ENCODE measurements at regions not wholly inside any gene's neighbourhood (a gene's known extent, or its start where the extent isn't known, plus 50 kb on each side); places are given as distances from the start of the nearest gene placed in this dataset.

- H3K36me3 Mint-ChIP-seq: no peaks in the 10 kb centered on the region
- no peak overlapping the region for H3K27ac Mint-ChIP-seq
- peaks cover 5% of the 10 kb centered on the region for H3K4me1 Mint-ChIP-seq (ENCODE audit: unreplicated experiment)
- no peak for TF ChIP-seq CTCF (conservative IDR thresholded peaks at IDR 0.05)
- no peaks in the 10 kb centered on the region for H3K27me3 Mint-ChIP-seq
- DNase-seq (ENCODE audit: extremely low spot score, unreplicated experiment): no peak
- H3K9me3 Mint-ChIP-seq: no peaks in the 10 kb centered on the region
- no peak overlapping the region for H3K4me3 Mint-ChIP-seq
Observed at GRCh38 chr14:38125481-38126037, 82.1 kb upstream of the SSTR1 start.

GRCh38 chr14:38127356-38127755 is 80.3 kb upstream of the SSTR1 start:
- H3K4me1 Mint-ChIP-seq (ENCODE audit: unreplicated experiment): no peaks in the 10 kb centered on the region
- no peaks in the 10 kb centered on the region for H3K27me3 Mint-ChIP-seq
- TF ChIP-seq CTCF (conservative IDR thresholded peaks at IDR 0.05): no peak
- no peaks in the 10 kb centered on the region for H3K36me3 Mint-ChIP-seq
- no peak overlapping the region for H3K27ac Mint-ChIP-seq
- no peak for DNase-seq (ENCODE audit: extremely low spot score, unreplicated experiment)
- no peaks in the 10 kb centered on the region for H3K9me3 Mint-ChIP-seq
- H3K4me3 Mint-ChIP-seq: no peak overlapping the region

- no peaks in the 10 kb centered on the region for H3K27me3 Mint-ChIP-seq
- TF ChIP-seq CTCF (conservative IDR thresholded peaks at IDR 0.05): no peak
- H3K9me3 Mint-ChIP-seq: no peaks in the 10 kb centered on the region
Observed at GRCh38 chr14:38127784-38128183, 79.9 kb upstream of the SSTR1 start.

GRCh38 chr14:38128640-38129039 is 79.1 kb upstream of the SSTR1 start:
- no peaks in the 10 kb centered on the region for H3K9me3 Mint-ChIP-seq
- no peaks in the 10 kb centered on the region for H3K27me3 Mint-ChIP-seq
- no peak for DNase-seq (ENCODE audit: extremely low spot score, unreplicated experiment)
- H3K4me1 Mint-ChIP-seq (ENCODE audit: unreplicated experiment): no peaks in the 10 kb centered on the region
- no peak overlapping the region for H3K27ac Mint-ChIP-seq
- TF ChIP-seq CTCF (conservative IDR thresholded peaks at IDR 0.05): no peak
- no peaks in the 10 kb centered on the region for H3K36me3 Mint-ChIP-seq
- no peak overlapping the region for H3K4me3 Mint-ChIP-seq

More at GRCh38 chr14:38127784-38128183, 79.9 kb upstream of the SSTR1 start:
- no peaks in the 10 kb centered on the region for H3K36me3 Mint-ChIP-seq
- DNase-seq (ENCODE audit: extremely low spot score, unreplicated experiment): no peak
- no peaks in the 10 kb centered on the region for H3K4me1 Mint-ChIP-seq (ENCODE audit: unreplicated experiment)
- no peak overlapping the region for H3K27ac Mint-ChIP-seq
- H3K4me3 Mint-ChIP-seq: no peak overlapping the region

- no peak for DNase-seq (ENCODE audit: extremely low spot score, unreplicated experiment)
- H3K36me3 Mint-ChIP-seq: no peaks in the 10 kb centered on the region
- H3K4me3 Mint-ChIP-seq: no peak overlapping the region
- H3K4me1 Mint-ChIP-seq (ENCODE audit: unreplicated experiment): no peaks in the 10 kb centered on the region
- H3K27me3 Mint-ChIP-seq: no peaks in the 10 kb centered on the region
- H3K27ac Mint-ChIP-seq: no peak overlapping the region
- no peaks in the 10 kb centered on the region for H3K9me3 Mint-ChIP-seq
- TF ChIP-seq CTCF (conservative IDR thresholded peaks at IDR 0.05): no peak
Observed at GRCh38 chr14:38129192-38129591, 78.5 kb upstream of the SSTR1 start.

- no peak overlapping the region for H3K27ac Mint-ChIP-seq
- no peaks in the 10 kb centered on the region for H3K9me3 Mint-ChIP-seq
- no peaks in the 10 kb centered on the region for H3K36me3 Mint-ChIP-seq
- no peaks in the 10 kb centered on the region for H3K27me3 Mint-ChIP-seq
- TF ChIP-seq CTCF (conservative IDR thresholded peaks at IDR 0.05): no peak
- no peak for DNase-seq (ENCODE audit: extremely low spot score, unreplicated experiment)
- H3K4me1 Mint-ChIP-seq (ENCODE audit: unreplicated experiment): no peaks in the 10 kb centered on the region
- H3K4me3 Mint-ChIP-seq: no peak overlapping the region
Observed at GRCh38 chr14:38129705-38130104, 78.0 kb upstream of the SSTR1 start.

Measured in type B pancreatic cell (in vitro differentiated cells).